ENCODE measurements at regions not wholly inside any gene's neighbourhood (a gene's known extent, or its start where the extent isn't known, plus 50 kb on each side); places are given as distances from the start of the nearest gene placed in this dataset.
A peak's percentile ranks its signal among the peaks of the same experiment; 100 is the strongest.

DNA sequence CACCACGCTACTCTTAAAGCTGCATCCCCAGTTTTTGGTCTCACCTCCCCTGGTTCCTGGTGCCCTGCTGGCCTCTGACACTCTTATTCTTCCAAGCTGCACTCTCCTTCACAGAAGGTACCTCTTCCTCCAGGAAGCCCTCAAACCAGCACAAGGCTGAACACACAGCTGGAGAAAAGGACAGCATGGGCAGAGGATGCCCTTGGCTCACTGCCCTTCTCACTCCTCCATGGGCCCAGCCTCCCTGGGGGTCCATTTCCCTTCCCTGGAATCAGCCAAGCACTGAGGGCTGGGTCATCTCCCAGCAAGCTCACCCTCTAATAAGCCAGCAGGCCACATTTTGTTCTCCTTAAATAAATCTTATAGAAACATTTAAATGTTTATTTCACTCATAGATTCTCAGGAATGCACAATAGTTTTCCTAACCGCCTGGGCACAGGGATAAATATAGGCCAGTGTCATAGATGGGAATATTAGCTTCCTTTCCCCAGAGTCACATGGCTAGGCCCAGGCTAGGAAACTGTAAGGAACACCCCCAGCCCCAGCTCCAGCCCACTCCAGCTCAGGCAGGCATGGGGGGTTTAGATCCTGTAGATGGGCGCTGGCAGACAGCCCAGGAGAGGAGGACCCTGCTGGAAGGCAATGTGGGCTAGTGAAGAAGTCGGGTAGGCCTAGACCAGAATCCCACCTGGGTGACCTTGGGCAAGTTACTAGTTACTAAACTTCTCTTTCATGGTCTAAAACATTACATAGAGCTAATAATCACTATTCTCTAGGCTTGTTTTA is 51.5 kb downstream of the IRAG1 start:
- no peak for DNase-seq (ENCODE audit: low read depth in 2 of 2)

- no peak for DNase-seq (ENCODE audit: low read depth in 2 of 2)
Observed at GRCh38 chr11:10641177-10641911, 52.2 kb downstream of the IRAG1 start.

- no peak for DNase-seq (ENCODE audit: low read depth in 2 of 2)
Observed at GRCh38 chr11:10640308-10640707, 53.2 kb downstream of the IRAG1 start.

DNA sequence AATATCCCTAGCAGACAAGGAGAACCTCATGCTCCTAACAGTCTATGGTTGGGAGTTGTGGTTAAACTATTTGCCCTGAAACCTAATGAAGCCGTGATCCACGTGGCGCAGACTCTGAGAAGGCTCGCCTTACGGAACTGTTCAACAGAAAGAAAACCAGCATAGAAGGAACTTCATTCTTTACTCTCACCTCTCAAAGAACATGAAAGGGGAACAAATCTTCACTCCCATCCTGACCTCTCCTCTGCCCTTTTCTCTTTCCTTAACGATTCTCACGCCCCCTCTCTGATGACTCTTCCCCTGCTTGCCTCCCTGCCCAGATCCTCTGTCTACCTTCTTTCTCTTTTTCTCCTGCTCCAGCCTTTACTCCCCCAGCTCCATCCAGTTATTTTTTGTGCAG is 54.2 kb downstream of the IRAG1 start:
- no peak for DNase-seq (ENCODE audit: low read depth in 2 of 2)

- DNase-seq (ENCODE audit: low read depth in 2 of 2) = no peak
Observed at GRCh38 chr11:10638316-10638925, 55.1 kb downstream of the IRAG1 start.

GRCh38 chr11:10637731-10638151 is 55.8 kb downstream of the IRAG1 start:
- no peak for DNase-seq (ENCODE audit: low read depth in 2 of 2)

DNA sequence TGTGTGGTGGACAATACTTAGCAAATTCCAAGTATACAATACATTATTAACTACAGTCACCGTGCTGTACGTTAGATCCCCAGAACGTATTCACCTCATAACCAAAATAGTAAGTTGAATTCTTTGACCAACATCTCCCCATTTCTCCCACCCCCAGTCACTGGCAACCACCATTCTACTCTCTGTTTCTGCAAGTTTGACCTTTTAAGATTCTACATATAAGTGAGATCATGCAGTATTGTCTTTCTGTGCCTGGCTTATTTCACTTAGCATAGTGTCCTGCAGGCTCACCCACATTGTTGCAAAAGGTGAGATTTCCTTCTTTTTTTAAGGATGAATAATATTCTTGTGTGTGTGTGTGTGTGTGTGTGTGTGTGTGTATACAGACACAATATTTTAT is 59.1 kb downstream of the IRAG1 start:
- DNase-seq (ENCODE audit: low read depth in 2 of 2) = no peak

- no peak for DNase-seq (ENCODE audit: low read depth in 2 of 2)
Observed at GRCh38 chr11:10633261-10633660, 60.3 kb downstream of the IRAG1 start.

DNA sequence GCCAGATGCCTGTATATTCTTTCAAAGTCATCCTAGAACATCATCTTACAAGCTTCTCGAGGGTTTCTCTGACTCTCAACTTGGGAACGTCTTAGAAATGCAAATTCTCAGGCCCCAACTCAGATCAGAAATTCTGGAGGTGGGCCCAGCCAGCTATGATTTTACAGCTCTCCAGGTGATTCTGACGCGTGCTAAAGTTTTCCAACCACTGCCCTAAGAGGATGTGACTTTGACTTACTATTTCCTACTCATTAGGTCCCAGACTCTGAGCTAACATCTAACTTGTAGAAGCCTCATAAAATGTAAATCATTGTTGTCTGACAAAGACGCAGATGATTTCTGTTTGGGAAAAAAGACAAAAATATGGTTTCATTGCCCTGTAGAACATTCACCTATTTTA is 61.1 kb downstream of the IRAG1 start:
- peak in 1 of 2 donors; percentile 7 for DNase-seq (ENCODE audit: low read depth in 2 of 2)

DNA sequence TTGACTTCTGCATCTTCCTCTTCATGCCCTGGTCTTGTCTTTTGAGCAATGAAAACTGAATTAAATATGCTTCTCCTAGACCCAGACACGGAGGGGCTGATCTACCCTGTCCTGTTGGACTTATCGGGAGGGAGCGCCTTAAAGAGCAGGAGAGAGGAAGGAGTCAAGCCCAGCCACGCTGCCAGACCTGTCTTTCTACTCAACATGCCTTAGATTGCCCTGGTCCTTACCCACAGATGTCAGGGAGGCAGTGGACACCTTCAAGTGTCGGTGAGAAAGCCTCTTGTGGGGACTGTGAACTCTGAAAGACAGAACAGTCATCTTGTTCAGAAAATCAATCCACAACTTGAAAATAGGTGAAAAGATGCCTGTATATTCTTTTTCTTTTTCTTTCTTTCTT is 61.8 kb downstream of the IRAG1 start:
- DNase-seq (ENCODE audit: low read depth in 2 of 2) = no peak

DNA sequence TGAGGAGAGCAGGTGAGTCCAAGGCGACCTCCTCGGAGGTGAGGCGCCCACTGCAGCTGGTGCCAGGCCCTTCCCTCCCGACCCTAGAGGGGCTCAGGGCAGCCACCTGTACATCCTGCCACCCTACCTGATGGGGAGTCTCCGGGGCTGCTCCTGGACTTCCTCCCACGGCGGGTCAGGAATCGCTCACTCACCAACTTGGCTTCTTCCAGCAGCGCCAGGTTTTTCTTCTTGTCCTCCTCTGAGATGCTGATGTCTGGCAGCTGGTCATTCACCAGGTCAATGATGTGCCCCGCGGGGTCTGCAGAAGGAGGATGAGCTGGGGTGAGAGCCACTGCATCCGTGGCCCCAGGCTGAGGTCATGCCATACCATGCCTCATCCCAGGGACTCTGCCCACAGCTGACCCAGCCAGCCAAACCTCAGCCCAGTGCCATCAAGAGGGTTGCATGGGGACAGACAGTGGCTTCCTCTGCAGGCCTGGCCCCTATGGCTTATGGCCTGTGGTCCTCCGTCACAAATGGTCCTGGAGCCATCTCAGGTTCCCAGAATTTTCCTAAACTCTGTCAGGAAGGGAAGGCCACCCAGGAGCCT is 61.0 kb upstream of the LYVE1 start:
- DNase-seq (ENCODE audit: low read depth in 2 of 2) = no peak

DNA sequence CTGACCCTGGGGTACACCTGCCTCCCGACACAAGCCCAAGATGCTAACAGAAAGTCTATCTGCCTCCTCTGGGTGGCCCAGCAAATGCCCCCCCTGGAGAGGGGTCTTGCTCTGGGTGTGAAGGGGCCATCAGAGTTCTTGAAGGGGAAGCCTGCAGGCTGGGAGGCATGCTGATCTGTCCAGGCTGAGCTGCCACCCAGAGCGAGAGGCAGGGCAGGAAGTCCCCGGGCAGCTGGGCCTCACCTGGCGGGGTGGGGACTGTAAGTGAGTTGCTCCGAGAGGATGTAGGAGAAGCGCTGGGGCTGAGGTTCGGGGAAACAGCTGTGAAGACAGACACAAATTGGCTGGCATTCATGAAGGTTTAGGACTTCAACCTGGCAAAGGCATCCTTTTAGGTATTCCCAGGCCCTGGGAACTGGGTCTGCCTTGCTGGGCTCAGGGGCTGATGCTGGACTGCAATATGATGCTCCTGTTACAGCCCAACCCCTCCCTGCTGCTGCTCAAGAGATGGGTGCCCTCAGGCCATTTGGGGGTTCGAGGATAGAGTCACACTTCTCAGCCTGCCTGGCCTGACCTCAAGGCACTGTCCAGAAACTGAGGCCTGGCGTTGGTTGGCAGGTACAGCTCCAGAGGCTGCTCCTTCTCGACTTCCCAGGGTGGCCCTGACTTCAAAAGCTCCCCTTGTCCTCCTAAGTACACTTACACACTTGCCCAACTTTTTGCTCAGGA is 60.2 kb upstream of the LYVE1 start:
- no peak for DNase-seq (ENCODE audit: low read depth in 2 of 2)

GRCh38 chr11:10627816-10628215 is 59.4 kb upstream of the LYVE1 start:
- no peak for DNase-seq (ENCODE audit: low read depth in 2 of 2)

- no peak for DNase-seq (ENCODE audit: low read depth in 2 of 2)
Observed at GRCh38 chr11:10627291-10627690, 58.8 kb upstream of the LYVE1 start.

DNA sequence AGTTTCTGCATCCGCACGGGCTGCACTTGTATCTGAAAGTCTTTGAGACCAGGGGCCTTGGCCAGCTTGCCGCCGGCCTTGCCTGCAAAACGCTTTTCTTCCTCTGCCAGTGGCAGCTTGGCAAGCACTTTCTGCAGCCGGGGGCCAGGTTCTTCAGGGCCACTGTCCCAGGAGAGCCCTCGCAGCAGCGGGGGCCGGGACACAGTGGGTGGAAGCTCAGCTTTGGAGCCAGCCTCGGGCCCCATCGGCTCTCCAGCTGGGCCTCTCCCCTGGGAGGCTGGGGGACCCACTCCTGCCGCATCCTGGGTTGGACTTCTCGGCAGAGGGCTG is 57.5 kb upstream of the LYVE1 start:
- no peak for DNase-seq (ENCODE audit: low read depth in 2 of 2)

DNA sequence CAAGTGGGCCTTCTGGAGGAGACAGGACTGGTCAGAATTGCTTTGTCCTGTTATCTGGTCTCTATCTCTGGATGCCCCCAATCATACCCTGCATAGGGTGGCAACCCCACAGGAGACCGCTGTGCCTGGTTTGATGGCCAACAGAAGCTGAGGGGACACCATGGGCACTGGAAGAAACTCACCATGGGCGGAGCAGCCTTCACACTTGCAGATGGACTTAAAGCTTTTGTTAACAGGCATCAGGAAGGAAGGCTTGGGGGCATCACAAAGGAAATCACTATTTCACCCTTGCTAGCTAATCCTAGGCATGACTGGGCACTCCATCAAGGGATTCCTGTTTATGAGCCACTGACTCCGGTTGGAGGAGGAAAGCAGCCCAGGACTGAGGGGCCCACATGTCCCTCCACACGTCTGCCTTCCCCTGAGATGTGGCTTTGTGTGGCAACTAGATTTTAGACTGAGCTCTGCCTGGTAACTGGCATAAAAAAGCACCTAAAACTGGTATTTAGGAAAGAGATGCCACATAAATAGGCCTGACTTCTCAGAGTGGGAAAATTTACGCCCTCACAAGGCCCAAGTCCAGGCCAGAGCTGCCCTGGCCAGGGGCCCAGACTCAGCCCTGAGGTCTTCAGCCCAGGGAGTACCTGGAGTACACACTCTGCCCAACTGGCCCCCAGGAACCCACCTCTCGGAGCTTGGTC is 57.0 kb upstream of the LYVE1 start:
- no peak for DNase-seq (ENCODE audit: low read depth in 2 of 2)

DNA sequence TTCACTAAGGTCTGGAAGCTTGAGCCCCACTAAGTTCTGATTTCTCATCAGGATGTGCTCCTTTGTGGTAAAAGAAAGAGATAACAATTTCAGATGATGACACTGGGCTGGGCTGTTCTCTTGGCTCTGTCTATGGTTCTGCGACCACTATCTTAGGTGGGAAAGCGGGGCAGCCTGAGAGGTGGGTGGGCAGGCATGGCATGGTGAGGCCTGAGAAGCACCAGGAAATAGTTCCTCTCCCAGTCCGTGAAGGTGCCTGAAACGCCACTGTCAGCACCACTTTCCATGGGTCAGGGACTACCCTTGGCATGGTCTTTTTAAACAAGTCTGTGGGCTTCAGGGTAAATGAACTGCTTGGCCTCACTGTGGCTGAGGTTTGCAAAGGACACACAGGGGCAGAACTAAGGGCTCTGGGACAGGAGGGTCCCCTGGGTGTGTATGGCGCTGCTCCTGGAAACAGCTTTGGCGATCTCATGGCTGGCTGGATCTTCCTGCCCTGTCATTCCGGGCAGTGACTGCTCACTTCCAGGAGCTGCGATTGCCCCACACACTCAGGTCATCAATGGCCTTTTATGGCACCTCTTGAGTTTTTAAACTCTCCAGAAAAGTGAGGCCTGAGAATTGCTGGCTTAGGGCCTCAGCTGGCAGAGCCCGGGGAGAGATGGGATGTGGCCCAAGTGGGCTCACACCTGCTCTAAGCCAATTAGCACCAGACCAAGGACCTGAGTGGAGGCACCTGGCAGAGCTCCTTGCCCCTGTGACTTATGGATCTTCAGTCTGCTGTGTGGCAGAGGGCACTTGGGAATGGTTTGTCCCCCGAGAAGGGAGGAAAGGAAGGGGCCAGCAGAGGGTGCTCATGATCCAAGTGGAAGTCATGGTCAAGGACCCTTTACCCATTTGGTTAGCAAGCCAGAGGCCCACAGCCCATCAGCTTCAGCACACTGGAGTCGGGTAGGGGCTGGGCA is 55.6 kb upstream of the LYVE1 start:
- no peak for DNase-seq (ENCODE audit: low read depth in 2 of 2)

- no peak for DNase-seq (ENCODE audit: low read depth in 2 of 2)
Observed at GRCh38 chr11:10622957-10623791, 54.7 kb upstream of the LYVE1 start.

- no peak for DNase-seq (ENCODE audit: low read depth in 2 of 2)
Observed at GRCh38 chr11:10622108-10622507, 53.6 kb upstream of the LYVE1 start.

Measured in dermis microvascular lymphatic vessel endothelial cell (primary cell).